Motor neuron (in vitro differentiated cells): ENCODE measurements at regions not wholly inside any gene's neighbourhood (a gene's known extent, or its start where the extent isn't known, plus 50 kb on each side); places are given as distances from the start of the nearest gene placed in this dataset.

ENCODE experiments used
- ATAC-seq, 8 experiments: fragments of 200-7000 bp; cut with Tn5 transposase; replicated peaks in 6 of 8; 2 replicates each; pipeline ENCODE4 v1.8.0; 2021; ENCODE audit warnings: mild to moderate bottlenecking in 8 of 8, moderate library complexity in 8 of 8
- H3K27ac ChIP-seq, 2 donors: fragments of 250-450 bp; sonication (Bioruptor Pico); 2 replicates each; pipeline ENCODE4 v1.9.0; 2021; ENCODE audit warnings: antibody characterized with exemption in 2 of 2, mild to moderate bottlenecking in 2 of 2, moderate library complexity in 1 of 2
- H3K4me1 ChIP-seq, 2 donors: fragments of 250-450 bp; sonication (Bioruptor Pico); replicated peaks in 1 of 2; 2 replicates each; pipeline ENCODE4 v1.6.1; 2021; ENCODE audit warnings: antibody characterized with exemption in 2 of 2, mild to moderate bottlenecking in 2 of 2, moderate library complexity in 1 of 2
- H3K4me3 ChIP-seq, 5 donors: fragments of 250-450 bp; sonication (Bioruptor Pico); 2 replicates each; pipeline ENCODE4 v1.9.0; 2021; ENCODE audit warnings: antibody characterized with exemption in 5 of 5, mild to moderate bottlenecking in 5 of 5, moderate library complexity in 4 of 5
- WGBS, 10 experiments: fragments of 450-650 bp; shearing (Covaris generic); methylation state at CpG; one replicate each; pipeline ENCODE4 v1.0.0; 2022; 5-methylcytosine and 5-hydroxymethylcytosine counted together
- in situ Hi-C, 9 experiments: fragments of 400-800 bp; cut with MboI; loops; one replicate each; pipeline ENCODE4 v1.15.0; 2021; ENCODE audit warnings: low sequenced_read_pairs in 9 of 9, low pct_unique_long_range_greater_than_20kb in 2 of 9; ENCODE audit not compliant: unreplicated experiment in 9 of 9

- H3K4me3 ChIP-seq = no peak overlapping the region
- in situ Hi-C loops = loop anchor here in 3 of 9 experiments (10.0 to 25.0 kb wide), 3 partner anchors 118 to 443 kb away; partner anchors contain the start of genes CLDN5 (in 1 of the 3) and SLC25A1 (in 1 of the 3)
- peak; percentile 90 to 99 (median 95) for ATAC-seq
- 0 to 40% (median 16%) methylated on average over 1 to 9 of the region's 13 CpGs; no CpG with 5 or more reads in 1 of the 10 experiments for WGBS, 10 experiments
- H3K4me1 ChIP-seq = peaks cover 23 to 26% of the 10 kb centered on the region in 2 donors
- H3K27ac ChIP-seq = peak overlapping the region in 1 of 2 donors; percentile 35
Measured at GRCh38 chr22:19629720-19630419, 84.4 kb upstream of the SEPTIN5 start.

GRCh38 chr22:19630614-19631013 lies 83.7 kb upstream of the SEPTIN5 start:
- Histone ChIP-seq H3K4me1 (peaks cover 19 to 22% of the 10 kb centered on the region in 2 donors), H3K27ac (no peak overlapping the region), H3K4me3 (no peak overlapping the region)
- 20 to 92% (median 68%) methylated on average over 1 to 3 of the region's 5 CpGs for WGBS, 10 experiments
- no peak for ATAC-seq
- in situ Hi-C loops = loop anchor here in 2 of 9 experiments (25.0 kb wide), 2 partner anchors 118 to 443 kb away; partner anchors contain the start of genes CLDN5 (in 1 of the 2) and SLC25A1 (in 1 of the 2)

- WGBS, 10 experiments = 41 to 100% (median 58%) methylated on average over 2 to 14 of the region's 19 CpGs; no CpG with 5 or more reads in 1 of the 10 experiments
- Histone ChIP-seq H3K4me1 (peaks cover 4 to 7% of the 10 kb centered on the region in 2 donors), H3K27ac (no peak overlapping the region), H3K4me3 (no peak overlapping the region)
- in situ Hi-C loops = loop anchor here in 2 of 9 experiments (25.0 kb wide), 2 partner anchors 120 to 445 kb away; partner anchors contain the start of genes CLDN5 (in 1 of the 2) and SLC25A1 (in 1 of the 2)
- ATAC-seq = peak in 3 of 8 experiments; percentile 17 to 80 (median 37)
Measured at GRCh38 chr22:19631899-19632667, 82.2 kb upstream of the SEPTIN5 start.

- Histone ChIP-seq H3K27ac (no peak overlapping the region), H3K4me1 (peaks cover 2 to 7% of the 10 kb centered on the region in 2 donors), H3K4me3 (no peak overlapping the region)
- ATAC-seq = no peak
- WGBS, 10 experiments = 0 to 100% (median 78%) methylated on average over 1 to 13 of the region's 17 CpGs
- in situ Hi-C loops = loop anchor here in 2 of 9 experiments (25.0 kb wide), 2 partner anchors 120 to 445 kb away; partner anchors contain the start of genes CLDN5 (in 1 of the 2) and SLC25A1 (in 1 of the 2)
Measured at GRCh38 chr22:19632668-19633148, 81.6 kb upstream of the SEPTIN5 start.

GRCh38 chr22:19634226-19634975 lies 79.9 kb upstream of the SEPTIN5 start:
- ATAC-seq = no peak
- WGBS, 10 experiments = 49 to 90% (median 80%) methylated on average over 1 to 13 of the region's 23 CpGs; no CpG with 5 or more reads in 1 of the 10 experiments
- no peak overlapping the region for H3K27ac ChIP-seq
- in situ Hi-C loops = loop anchor here in 2 of 9 experiments (25.0 kb wide), 2 partner anchors 122 to 447 kb away; partner anchors contain the start of genes CLDN5 (in 1 of the 2) and SLC25A1 (in 1 of the 2)
- H3K4me3 ChIP-seq = no peak overlapping the region
- peaks cover 2 to 4% of the 10 kb centered on the region in 2 donors for H3K4me1 ChIP-seq

GRCh38 chr22:19635644-19636043 lies 78.7 kb upstream of the SEPTIN5 start:
- in situ Hi-C loops = loop anchor here in 2 of 9 experiments (25.0 kb wide), 2 partner anchors 123 to 448 kb away; partner anchors contain the start of genes CLDN5 (in 1 of the 2) and SLC25A1 (in 1 of the 2)
- H3K4me3 ChIP-seq = no peak overlapping the region
- no peak overlapping the region for H3K27ac ChIP-seq
- WGBS, 10 experiments = 0 to 100% (median 84%) methylated on average over 1 to 3 of the region's 3 CpGs; no CpG with 5 or more reads in 2 of the 10 experiments
- no peak for ATAC-seq
- H3K4me1 ChIP-seq = no peaks in the 10 kb centered on the region

GRCh38 chr22:19636696-19637407 lies 77.5 kb upstream of the SEPTIN5 start:
- in situ Hi-C loops = loop anchor here in 2 of 9 experiments (25.0 kb wide), 2 partner anchors 125 to 450 kb away; partner anchors contain the start of genes CLDN5 (in 1 of the 2) and SLC25A1 (in 1 of the 2)
- WGBS, 10 experiments = 40 to 100% (median 84%) methylated on average over 1 to 6 of the region's 18 CpGs; no CpG with 5 or more reads in 3 of the 10 experiments
- Histone ChIP-seq H3K27ac (no peak overlapping the region), H3K4me1 (no peaks in the 10 kb centered on the region), H3K4me3 (no peak overlapping the region)
- no peak for ATAC-seq

- H3K4me1 ChIP-seq = no peaks in the 10 kb centered on the region
- 45 to 100% (median 80%) methylated on average over 1 to 12 of the region's 15 CpGs; no CpG with 5 or more reads in 1 of the 10 experiments for WGBS, 10 experiments
- in situ Hi-C loops = loop anchor here in 2 of 9 experiments (25.0 kb wide), 2 partner anchors 125 to 450 kb away; partner anchors contain the start of genes CLDN5 (in 1 of the 2) and SLC25A1 (in 1 of the 2)
- ATAC-seq = no peak
- no peak overlapping the region for H3K27ac ChIP-seq
- H3K4me3 ChIP-seq = no peak overlapping the region
Measured at GRCh38 chr22:19637408-19638281, 76.7 kb upstream of the SEPTIN5 start.

GRCh38 chr22:19638282-19639015 lies 75.9 kb upstream of the SEPTIN5 start:
- in situ Hi-C loops = loop anchor here in 2 of 9 experiments (25.0 kb wide), 2 partner anchors 126 to 451 kb away; partner anchors contain the start of genes CLDN5 (in 1 of the 2) and SLC25A1 (in 1 of the 2)
- no peak overlapping the region for H3K4me3 ChIP-seq
- H3K4me1 ChIP-seq = no peaks in the 10 kb centered on the region
- H3K27ac ChIP-seq = no peak overlapping the region
- ATAC-seq = no peak
- WGBS, 10 experiments = 0 to 87% (median 82%) methylated on average over 1 to 3 of the region's 8 CpGs; no CpG with 5 or more reads in 6 of the 10 experiments

- Histone ChIP-seq H3K4me3 (no peak overlapping the region), H3K27ac (peak overlapping the region in 1 of 2 donors; percentile 21), H3K4me1 (no peaks in the 10 kb centered on the region)
- no peak for ATAC-seq
- WGBS, 10 experiments = 52 to 100% (median 88%) methylated on average over 2 to 9 of the region's 13 CpGs; no CpG with 5 or more reads in 2 of the 10 experiments
- in situ Hi-C loops = loop anchor here in 2 of 9 experiments (25.0 kb wide), 2 partner anchors 127 to 452 kb away; partner anchors contain the start of genes CLDN5 (in 1 of the 2) and SLC25A1 (in 1 of the 2)
Measured at GRCh38 chr22:19639610-19640135, 74.6 kb upstream of the SEPTIN5 start.
